Thyroid gland (tissue), 4 donors: ENCODE measurements at regions not wholly inside any gene's neighbourhood (a gene's known extent, or its start where the extent isn't known, plus 50 kb on each side); places are given as distances from the start of the nearest gene placed in this dataset.

ENCODE experiments used
- POLR2A ChIP-seq, 2 donors: fragments of 450-650 bp; IDR thresholded peaks; one replicate each; pipeline ENCODE4 v1.6.1; 2017; ENCODE audit warnings: antibody characterized with exemption in 2 of 2, mild to moderate bottlenecking in 2 of 2, moderate library complexity in 1 of 2
- TF ChIP-seq, protein P1 (sequence below), 6 experiments: fragments of 200-600 bp in 3 of 6; fragments of 450-650 bp in 3 of 6; sonication (generic) in 3 of 6; IDR thresholded peaks; one replicate each; pipeline ENCODE4 v1.5.1; 2016 to 2019; ENCODE audit warnings: antibody characterized with exemption in 6 of 6, mild to moderate bottlenecking in 2 of 6, inconsistent platforms in 1 of 6, moderate library complexity in 1 of 6

DNA sequence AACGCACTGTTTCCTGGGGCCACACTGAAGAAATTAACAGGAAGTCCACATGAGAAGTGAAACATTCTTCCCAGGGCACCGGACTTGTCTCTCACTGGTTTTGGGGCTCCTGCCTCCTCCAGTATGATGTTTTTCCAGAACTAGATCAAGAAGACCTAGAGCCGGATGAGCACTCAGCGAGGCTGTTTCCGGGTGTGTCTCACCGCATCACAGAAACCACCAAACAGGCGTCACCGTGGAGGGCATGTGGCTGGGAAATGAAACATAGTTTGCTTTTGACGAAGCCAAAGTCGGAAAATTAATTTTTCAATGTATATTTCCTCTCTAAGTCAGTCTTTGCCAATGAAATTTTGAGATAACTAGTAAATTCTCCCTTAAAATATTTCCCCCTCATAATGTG is 314.0 kb upstream of the SALL3 start:
- TF ChIP-seq, protein P1, sequence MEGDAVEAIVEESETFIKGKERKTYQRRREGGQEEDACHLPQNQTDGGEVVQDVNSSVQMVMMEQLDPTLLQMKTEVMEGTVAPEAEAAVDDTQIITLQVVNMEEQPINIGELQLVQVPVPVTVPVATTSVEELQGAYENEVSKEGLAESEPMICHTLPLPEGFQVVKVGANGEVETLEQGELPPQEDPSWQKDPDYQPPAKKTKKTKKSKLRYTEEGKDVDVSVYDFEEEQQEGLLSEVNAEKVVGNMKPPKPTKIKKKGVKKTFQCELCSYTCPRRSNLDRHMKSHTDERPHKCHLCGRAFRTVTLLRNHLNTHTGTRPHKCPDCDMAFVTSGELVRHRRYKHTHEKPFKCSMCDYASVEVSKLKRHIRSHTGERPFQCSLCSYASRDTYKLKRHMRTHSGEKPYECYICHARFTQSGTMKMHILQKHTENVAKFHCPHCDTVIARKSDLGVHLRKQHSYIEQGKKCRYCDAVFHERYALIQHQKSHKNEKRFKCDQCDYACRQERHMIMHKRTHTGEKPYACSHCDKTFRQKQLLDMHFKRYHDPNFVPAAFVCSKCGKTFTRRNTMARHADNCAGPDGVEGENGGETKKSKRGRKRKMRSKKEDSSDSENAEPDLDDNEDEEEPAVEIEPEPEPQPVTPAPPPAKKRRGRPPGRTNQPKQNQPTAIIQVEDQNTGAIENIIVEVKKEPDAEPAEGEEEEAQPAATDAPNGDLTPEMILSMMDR (IDR thresholded peaks at IDR 0.05) = no peak
- TF ChIP-seq POLR2A (IDR thresholded peaks at IDR 0.05) = no peak
